AG10803 (cell line): ENCODE measurements at regions not wholly inside any gene's neighbourhood (a gene's known extent, or its start where the extent isn't known, plus 50 kb on each side); places are given as distances from the start of the nearest gene placed in this dataset.

Source experiments
- DNase-seq: peaks from one replicate; pipeline ENCODE4 v3.0.0; 2010; ENCODE audit warnings: low read depth
- H3K4me3 ChIP-seq: 2 replicates; pipeline ENCODE4 v1.5.1; 2011; ENCODE audit warnings: mild to moderate bottlenecking, low read length, control low read depth
- TF ChIP-seq, protein P1 (sequence below): conservative IDR thresholded peaks from 2 replicates; pipeline ENCODE4 v1.5.1; 2011; ENCODE audit warnings: mild to moderate bottlenecking, low read length, control low read depth, inconsistent platforms

DNA sequence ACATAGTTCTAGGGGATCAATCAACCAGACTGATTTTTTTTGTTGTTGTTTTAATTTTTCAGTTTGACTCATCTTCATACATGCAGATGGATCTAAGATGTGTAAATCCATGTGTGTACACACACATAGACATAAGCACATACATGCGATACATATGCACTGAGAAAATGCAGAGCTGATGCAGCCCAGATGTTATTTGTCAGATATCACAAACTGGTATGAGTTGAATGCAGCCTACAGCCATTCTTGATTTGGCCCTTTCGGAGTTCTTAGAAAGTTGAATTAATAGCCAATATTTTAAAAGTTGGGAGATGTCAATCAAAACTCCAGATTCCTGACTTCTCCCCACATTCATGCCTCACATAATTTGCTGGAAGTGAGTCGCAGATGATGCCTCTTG is 180.4 kb downstream of the SPATA18 start:
- no peak for DNase-seq
- TF ChIP-seq, protein P1, sequence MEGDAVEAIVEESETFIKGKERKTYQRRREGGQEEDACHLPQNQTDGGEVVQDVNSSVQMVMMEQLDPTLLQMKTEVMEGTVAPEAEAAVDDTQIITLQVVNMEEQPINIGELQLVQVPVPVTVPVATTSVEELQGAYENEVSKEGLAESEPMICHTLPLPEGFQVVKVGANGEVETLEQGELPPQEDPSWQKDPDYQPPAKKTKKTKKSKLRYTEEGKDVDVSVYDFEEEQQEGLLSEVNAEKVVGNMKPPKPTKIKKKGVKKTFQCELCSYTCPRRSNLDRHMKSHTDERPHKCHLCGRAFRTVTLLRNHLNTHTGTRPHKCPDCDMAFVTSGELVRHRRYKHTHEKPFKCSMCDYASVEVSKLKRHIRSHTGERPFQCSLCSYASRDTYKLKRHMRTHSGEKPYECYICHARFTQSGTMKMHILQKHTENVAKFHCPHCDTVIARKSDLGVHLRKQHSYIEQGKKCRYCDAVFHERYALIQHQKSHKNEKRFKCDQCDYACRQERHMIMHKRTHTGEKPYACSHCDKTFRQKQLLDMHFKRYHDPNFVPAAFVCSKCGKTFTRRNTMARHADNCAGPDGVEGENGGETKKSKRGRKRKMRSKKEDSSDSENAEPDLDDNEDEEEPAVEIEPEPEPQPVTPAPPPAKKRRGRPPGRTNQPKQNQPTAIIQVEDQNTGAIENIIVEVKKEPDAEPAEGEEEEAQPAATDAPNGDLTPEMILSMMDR = no peak
- no peak overlapping the region for H3K4me3 ChIP-seq

DNA sequence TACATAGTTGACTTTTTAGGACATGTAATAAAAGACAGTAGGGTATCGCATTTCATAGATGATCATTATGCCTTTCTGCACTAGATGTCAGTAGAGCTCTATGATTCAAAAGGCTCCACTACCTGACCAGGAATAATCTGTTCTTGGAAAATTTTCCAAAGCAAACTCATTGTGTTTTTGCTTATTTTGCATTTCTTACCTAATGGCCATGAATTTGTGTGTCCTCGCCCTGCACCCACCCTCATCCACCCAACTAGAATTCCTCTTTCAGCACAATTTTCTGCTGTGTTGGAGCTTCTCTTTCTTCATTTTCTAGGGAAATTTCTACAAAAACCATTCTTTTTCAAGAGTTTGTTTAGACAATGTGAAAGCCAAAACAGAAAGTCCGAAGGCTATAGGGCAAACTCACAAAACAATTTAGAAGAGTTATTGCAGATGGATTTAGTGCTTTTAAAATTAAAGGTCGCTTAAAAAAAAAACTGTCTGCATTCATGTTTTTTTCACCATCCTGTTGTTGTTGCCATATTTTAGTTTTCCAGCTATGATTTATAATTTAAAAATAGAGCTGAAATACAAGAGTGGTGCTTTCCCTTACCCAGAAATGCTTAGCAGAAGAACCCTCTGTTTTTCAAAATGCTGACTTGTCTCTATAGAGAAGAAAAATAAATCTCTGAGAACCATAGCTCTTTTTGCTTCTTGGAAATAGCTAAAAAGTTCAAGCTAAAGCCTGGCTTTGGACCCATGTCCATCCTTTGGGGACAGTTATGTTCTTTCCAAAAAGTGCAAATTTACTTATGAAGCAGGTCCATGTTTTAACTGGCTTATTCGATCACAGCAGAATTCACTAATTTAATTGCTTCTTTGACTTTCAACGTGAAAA is 183.7 kb downstream of the SPATA18 start:
- TF ChIP-seq, protein P1 = peak; percentile 62
- peak; percentile 37 for DNase-seq
- no peak overlapping the region for H3K4me3 ChIP-seq

DNA sequence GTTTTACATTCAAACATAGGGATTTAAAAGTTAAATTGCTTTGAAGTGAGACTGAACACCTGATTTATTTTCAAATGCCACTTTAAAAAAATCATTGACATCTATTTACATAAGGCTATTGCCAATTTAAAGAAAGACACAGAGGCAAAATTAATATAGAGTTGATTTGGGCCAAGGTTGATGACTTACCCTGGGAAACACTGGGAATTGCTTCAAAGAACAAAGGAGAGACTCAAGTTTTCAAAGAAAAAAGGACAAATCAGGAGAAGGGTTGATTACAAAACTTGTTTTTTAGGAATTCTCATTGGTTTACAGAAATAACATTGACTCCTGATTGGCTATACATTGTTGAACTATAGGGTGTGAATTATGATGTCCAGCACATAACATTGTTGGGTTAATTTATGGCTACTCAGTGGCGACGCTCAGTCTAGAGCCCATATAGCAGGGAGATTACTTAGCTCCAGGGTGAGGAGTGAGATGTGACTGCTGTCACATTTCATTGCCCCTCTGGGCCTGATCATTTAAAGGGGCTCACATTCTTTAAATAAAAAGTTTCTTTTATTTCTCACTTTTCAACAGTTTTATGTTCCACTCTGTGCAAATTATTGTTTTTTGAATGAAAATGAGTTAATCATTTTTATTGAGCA is 184.6 kb downstream of the SPATA18 start:
- no peak overlapping the region for H3K4me3 ChIP-seq
- DNase-seq = no peak
- TF ChIP-seq, protein P1 = no peak

DNA sequence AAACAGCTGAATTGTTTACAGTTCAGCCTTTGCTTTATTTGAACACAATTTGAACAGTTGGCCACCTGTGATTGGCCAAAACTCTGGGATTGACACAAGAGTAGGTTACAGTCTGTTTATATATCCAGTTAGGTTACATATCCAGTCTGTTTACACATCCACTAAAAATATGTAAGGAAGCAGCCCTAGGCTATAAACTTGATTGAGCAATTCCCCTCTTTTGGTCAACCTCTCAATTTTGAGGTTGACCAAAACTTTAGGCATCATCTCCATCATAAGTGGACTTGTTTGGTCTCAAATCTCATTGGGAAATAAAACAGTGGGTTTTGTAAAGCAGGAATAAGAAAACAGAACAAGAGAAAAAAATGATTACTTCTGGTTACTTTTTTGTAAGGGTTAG is 190.8 kb downstream of the SPATA18 start:
- no peak overlapping the region for H3K4me3 ChIP-seq
- peak; percentile 31 for DNase-seq
- TF ChIP-seq, protein P1 = no peak

DNA sequence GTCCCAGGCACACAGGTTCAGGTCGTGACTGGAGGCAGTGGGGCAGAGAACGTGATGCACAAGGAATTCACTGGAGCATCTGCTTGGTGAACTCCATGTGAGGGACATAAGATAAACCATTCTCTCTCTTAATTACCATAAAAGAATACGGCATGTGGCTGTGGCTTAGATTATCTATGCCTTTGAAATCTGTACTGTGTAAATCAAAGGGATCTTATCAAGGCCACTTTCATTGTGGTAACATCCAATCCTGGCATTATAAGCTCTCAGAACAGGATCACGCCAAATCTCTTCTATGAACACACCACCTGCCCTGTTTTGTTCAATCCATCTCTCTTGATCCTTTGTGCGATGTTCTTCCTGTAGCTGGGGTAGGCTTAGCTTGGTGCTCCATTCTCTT is 192.3 kb downstream of the SPATA18 start:
- TF ChIP-seq, protein P1 = no peak
- no peak overlapping the region for H3K4me3 ChIP-seq
- no peak for DNase-seq

DNA sequence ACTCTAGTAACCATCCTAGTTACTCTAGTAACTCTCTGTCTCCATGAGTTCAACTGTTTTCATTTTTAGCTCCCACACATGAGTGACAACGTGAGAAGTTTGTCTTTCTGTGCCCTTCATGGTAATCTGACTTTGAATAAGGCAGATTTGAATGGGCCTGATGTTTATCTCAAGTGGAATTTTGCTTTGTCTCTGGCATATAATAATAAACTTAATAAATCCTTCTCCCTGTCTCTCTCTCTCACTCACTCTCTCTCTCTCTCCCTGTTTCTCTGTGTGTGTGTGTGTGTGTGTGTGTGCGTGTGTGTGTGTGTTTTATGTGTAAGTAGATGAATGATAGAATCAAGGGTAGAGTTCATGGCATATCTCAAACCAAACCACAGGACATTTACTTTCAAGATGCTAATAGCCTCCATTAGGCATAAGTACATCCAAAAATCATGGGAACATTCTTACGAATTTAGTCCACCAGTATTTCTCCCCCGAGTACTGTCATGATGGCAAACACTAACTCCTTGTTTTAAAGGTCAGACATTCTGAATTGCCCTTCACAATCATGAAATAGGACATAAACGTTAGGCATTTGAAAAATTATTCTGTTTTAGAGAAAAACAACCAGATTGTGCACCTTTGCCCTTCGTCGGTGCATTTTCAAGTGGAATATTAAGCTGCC is 193.1 kb downstream of the SPATA18 start:
- DNase-seq = no peak
- TF ChIP-seq, protein P1 = no peak
- no peak overlapping the region for H3K4me3 ChIP-seq
